Coronary artery (tissue), 2 donors: ENCODE measurements at regions not wholly inside any gene's neighbourhood (a gene's known extent, or its start where the extent isn't known, plus 50 kb on each side); places are given as distances from the start of the nearest gene placed in this dataset.
A peak's percentile ranks its signal among the peaks of the same experiment; 100 is the strongest.

Source experiments
- DNase-seq: peaks from one replicate; pipeline ENCODE4 v3.0.0-alpha.2; 2017; ENCODE audit warnings: low spot score
- H3K27ac ChIP-seq, 2 donors: fragments of 200-600 bp; sonication (generic); one replicate each; pipeline ENCODE4 v1.5.1; 2016 to 2019
- H3K4me3 ChIP-seq: fragments of 200-600 bp; sonication (generic); 2 replicates; pipeline ENCODE4 v1.5.1; 2016; ENCODE audit warnings: mild to moderate bottlenecking, moderate library complexity
- TF ChIP-seq, protein P1 (sequence below): fragments of 200-600 bp; sonication (generic); IDR thresholded peaks from one replicate; pipeline ENCODE4 v1.5.1; 2019; ENCODE audit warnings: antibody characterized with exemption

DNA sequence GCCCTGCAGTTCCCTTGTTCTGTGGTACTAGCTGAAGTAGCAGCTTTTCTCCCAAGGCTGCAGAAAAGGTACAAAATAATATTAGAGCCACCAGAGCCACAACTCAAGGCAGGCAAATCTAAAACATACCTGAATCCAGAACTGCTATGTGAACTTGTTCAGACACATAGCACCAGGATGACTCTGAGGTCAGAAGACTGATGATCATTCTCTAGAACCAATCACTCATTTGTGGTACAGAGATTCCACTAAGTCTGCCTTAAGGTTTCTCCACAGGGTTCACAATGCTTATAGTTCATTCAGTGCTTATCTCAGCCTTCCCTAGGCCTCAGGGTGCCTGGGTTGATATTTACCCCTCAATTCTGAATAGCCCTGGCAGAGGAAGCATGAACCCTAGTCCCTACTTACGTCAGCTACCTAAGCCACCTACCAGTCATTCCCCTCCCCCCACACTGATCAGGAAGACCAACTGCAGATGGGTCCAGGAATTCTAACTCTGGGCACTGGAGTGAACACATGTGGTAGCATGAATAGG lies 140.9 kb upstream of the MOCS1 start:
- no peak for DNase-seq
- TF ChIP-seq, protein P1, sequence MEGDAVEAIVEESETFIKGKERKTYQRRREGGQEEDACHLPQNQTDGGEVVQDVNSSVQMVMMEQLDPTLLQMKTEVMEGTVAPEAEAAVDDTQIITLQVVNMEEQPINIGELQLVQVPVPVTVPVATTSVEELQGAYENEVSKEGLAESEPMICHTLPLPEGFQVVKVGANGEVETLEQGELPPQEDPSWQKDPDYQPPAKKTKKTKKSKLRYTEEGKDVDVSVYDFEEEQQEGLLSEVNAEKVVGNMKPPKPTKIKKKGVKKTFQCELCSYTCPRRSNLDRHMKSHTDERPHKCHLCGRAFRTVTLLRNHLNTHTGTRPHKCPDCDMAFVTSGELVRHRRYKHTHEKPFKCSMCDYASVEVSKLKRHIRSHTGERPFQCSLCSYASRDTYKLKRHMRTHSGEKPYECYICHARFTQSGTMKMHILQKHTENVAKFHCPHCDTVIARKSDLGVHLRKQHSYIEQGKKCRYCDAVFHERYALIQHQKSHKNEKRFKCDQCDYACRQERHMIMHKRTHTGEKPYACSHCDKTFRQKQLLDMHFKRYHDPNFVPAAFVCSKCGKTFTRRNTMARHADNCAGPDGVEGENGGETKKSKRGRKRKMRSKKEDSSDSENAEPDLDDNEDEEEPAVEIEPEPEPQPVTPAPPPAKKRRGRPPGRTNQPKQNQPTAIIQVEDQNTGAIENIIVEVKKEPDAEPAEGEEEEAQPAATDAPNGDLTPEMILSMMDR = no peak
- Histone ChIP-seq H3K27ac (no peak overlapping the region), H3K4me3 (no peak overlapping the region)

DNA sequence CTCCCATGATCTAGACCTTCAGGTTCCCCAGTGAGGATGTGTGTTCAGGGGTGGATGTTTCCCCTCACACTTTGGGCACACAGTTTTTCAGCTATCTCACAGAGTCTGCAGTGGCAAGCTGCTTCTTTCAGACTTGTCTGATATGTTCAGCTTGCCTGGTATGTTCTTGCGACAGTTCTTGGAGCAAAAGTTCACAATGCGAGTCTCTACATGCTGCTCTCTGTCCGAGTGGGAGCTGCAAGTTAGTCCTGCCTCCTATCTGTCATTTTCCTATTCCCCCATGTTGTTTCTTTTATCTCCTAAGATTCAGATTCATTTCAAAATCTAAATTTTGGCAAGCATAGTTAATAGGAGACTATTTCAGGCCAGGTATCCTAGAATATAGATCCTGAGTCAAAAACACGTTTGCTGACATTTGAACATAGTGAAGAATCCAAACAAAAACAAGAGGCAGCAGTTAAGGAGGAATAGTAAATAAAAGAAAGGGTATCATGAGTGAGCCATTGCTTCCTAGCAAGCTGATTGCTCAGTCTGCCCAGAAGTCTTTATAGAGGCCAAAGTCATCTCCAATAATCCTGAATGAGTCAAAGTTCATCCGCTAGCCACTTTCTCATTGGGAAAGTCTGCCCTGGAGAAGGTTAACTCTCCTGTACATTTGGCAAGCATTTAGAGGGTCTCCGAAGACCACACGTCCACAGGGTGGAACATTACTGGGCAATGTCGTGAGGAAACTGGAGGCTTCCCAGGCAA lies 140.2 kb upstream of the MOCS1 start:
- H3K27ac ChIP-seq = no peak overlapping the region
- no peak overlapping the region for H3K4me3 ChIP-seq
- DNase-seq = no peak
- TF ChIP-seq, protein P1 = no peak

DNA sequence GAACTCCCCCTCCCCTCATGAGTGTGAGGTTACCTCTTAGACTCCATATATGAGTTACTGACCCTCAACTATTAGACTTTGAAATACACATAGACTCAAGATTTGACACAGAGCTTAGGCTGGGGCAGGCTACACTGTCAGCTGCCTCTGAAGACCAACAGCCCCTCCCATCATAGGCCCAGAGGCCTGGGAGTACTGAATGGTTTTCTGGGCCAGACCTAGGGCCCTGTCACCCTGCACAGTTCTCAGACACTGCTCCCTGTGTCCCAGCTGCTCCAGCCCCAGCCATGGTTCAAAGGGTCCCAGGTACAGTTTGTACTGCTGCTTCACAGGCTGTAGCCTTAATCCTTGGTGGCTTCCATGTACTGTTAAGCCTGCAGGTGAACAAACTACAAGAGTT lies 132.1 kb upstream of the MOCS1 start:
- no peak for DNase-seq
- no peak overlapping the region for H3K27ac ChIP-seq
- no peak overlapping the region for H3K4me3 ChIP-seq
- TF ChIP-seq, protein P1 = no peak

DNA sequence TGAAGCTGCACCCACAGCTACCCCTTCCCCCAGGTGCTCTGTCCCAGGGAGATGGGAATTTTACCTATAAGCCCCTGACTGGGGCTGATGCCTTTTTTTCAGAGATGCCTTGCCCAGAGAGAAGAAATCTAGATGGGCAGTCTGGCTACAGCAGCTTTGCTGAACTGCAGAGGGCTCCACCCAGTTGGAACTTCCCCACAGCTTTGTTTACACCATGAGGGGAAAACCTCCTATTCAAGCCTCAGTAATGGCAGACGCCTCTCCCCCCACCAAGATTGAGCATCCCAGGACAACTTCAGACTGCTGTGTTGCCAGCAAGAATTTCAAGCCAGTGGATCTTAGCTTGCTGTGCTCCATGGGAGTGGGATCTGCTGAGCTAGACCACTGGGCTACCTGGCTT lies 122.6 kb upstream of the MOCS1 start:
- Histone ChIP-seq H3K27ac (no peak overlapping the region), H3K4me3 (no peak overlapping the region)
- DNase-seq = peak; percentile 14
- TF ChIP-seq, protein P1 = no peak

DNA sequence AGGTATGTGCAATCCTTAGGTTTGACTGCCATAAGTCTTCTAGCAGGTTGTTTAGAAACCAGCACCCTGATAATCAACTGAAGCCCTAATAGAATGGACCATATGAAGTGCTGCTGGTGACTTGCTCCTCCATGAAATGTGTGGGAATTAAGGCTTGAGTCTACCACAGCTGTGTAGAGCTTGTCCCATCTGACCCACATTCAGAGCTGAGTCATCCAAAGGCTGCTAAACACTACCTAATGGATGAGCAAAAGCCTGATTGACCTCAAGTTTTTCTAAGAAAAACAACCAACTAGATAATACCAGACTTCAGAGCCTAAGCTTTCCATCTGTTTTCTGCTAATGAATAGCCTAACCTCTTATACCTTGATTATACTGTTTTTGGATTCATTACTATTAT lies 120.3 kb upstream of the MOCS1 start:
- Histone ChIP-seq H3K27ac (no peak overlapping the region), H3K4me3 (no peak overlapping the region)
- DNase-seq = no peak
- TF ChIP-seq, protein P1 = no peak

DNA sequence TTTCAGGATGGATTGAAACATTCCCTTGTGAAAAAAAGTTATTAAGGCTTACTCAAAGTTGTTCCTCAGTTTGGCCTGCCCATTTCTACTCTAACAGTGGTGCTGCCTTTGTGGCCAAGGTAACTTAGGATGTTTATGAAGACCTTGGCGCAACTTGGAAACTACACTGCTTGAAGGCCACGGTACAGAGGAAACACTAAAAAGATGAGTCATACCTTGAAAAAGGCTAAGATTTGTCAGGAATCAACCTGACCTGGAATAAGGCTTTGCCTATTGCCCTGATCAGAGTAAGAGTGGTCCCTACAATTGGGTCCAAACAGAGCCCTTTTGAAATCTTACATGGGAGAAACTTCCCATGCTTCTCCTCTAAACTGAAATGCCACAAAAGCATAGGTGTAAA lies 119.9 kb upstream of the MOCS1 start:
- peak; percentile 16 for DNase-seq
- no peak overlapping the region for H3K4me3 ChIP-seq
- TF ChIP-seq, protein P1 = no peak
- no peak overlapping the region for H3K27ac ChIP-seq

DNA sequence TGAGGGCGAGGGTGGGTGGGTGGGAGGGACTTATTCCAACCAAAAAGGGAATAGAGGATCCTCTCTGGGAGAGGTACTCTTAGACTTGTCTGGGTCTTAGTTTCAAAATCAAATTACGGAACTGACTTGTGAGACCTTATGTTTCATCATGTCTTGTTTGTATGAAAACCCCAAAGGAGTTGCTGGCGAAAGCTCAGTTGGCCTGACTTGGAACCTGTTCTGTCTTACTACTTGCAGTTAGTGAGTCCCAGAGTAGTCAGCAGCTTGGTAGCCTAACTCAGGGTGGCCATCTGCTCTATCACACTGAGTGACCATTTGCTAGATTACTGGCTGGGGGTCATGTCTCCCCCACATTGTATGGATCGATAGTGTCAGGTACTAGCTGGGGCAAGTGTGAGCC lies 114.9 kb upstream of the MOCS1 start:
- no peak overlapping the region for H3K27ac ChIP-seq
- DNase-seq = peak; percentile 45
- H3K4me3 ChIP-seq = no peak overlapping the region
- TF ChIP-seq, protein P1 = no peak
